ENCODE measurements at regions not wholly inside any gene's neighbourhood (a gene's known extent, or its start where the extent isn't known, plus 50 kb on each side); places are given as distances from the start of the nearest gene placed in this dataset.
A peak's percentile ranks its signal among the peaks of the same experiment; 100 is the strongest.

DNA sequence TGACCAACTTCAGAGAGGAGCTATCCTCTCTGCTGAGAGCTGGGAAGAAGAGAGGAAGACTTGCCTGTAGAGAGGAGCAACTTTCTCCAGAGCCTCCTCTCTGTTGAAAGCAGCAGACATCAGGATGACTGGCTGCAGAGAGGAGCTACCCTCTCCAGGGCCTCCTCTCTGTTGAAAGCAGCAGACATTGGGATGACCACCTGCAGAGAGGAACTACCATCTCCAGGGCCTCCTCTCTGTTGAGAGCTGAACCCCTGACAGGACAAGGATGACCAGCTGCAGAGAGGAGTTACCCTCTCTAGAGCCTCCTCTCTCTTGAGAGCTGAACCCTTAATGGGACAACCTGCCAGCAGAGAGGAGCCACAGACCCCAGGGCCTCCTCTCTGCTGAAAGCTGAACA, 83.0 kb upstream of the GJB5 start:
- no peak for DNase-seq

GRCh38 chr1:34681480-34682451, 73.1 kb upstream of the GJB5 start:
- peak; percentile 29 to 58 (median 51) for DNase-seq

- DNase-seq, result no peak
Measured at GRCh38 chr1:34682452-34683223, 72.2 kb upstream of the GJB5 start.

GRCh38 chr1:34683616-34684015, 71.2 kb upstream of the GJB5 start:
- no peak for DNase-seq

DNA sequence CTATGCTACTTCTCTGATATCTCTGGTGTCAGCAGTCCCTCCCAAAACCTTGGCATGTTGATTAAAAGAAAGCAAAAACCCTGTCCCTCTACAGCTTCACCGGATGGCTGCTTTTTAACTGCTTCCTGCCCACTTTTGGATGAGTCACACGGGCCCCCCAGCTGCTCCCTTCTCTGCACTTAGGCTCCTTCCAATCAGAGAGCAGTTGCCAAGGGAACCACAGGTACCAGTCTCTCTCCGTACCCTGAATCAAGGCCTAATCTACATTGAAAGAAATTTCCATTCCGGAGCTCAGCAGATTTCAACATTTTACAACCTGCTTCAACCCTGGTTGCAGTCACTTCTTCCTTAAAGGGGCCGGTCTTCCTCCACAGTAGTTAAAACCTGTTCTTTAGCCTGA, 70.6 kb upstream of the GJB5 start:
- no peak for DNase-seq

- no peak for DNase-seq
Measured at GRCh38 chr1:34685225-34685624, 69.6 kb upstream of the GJB5 start.

GRCh38 chr1:34686531-34686930, 68.3 kb upstream of the GJB5 start:
- no peak for DNase-seq

DNA sequence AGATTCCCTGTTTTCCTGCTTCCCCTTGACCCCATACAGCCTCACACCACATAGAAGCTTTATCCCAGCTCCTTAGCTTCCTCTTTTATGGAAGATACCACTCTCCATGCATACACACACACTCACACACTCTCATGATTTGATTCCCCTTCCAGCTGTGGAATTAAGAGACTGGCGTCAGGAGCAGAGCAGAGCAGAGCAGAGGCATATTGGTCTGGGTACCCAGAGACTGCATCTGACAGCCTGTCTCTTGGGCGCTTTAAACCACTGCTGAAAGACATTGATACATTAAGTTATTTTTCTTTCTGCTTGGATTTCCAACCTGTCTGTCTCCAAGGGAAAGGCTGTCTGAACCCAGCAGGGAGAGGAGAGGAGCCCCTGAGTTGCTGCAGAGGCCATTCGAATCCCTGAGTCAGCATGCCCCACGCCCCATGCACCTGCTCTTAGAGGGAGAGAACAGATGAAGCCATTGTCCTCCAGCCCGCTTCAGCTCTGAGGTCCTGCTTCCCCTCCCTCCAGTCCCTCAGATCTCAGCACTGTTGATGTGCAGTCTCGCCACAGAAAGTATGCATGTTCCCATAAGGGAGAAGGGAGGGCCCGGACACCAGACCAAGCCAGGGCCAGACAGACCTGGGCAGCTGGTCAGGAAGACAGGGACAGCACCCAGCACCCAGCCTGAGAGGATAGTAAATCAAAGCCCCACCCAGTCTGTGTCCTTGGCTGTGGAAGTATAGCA, 66.7 kb upstream of the GJB5 start:
- no peak for DNase-seq

- peak in 1 of 3 donors; percentile 9 for DNase-seq
Measured at GRCh38 chr1:34690269-34690668, 64.6 kb upstream of the GJB5 start.

DNA sequence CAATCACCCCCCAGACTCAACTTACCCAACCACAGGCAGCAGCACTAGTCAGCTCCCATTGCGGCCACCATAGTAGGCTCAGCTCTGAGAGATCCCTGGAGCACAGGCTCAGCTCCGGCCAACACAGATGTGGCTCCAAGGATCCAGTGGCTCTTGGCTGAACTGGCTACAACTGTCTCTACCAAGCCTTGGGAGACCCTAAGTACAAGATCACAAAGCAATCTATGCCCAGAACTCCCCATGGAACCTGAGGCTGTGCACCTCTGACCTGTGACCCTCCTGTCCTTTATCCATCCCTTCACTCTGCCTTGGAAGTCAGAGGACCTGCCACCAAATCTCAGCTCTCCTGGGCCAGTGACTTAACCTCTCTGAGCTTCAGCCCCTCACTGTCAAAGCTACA, 61.8 kb upstream of the GJB5 start:
- DNase-seq, result no peak

DNA sequence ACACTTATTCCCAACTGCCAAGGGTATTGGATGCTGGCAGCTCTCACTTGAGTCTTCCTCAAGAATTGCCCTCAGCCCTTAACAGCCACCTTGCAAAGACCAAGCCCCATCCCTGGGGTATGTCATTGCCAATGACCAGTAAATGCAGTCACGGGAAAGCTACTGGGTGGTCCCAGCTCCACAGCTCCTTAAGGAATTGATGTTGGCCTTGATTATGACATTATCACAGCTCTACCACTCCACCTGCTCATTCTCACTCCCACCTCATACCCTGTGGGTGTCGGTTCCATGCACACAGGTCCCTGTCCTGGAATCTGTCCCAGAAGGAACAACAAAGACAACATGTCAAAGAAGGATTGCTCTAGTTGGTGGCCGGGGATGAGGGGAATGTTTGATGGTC, 60.5 kb upstream of the GJB5 start:
- DNase-seq, result no peak

DNA sequence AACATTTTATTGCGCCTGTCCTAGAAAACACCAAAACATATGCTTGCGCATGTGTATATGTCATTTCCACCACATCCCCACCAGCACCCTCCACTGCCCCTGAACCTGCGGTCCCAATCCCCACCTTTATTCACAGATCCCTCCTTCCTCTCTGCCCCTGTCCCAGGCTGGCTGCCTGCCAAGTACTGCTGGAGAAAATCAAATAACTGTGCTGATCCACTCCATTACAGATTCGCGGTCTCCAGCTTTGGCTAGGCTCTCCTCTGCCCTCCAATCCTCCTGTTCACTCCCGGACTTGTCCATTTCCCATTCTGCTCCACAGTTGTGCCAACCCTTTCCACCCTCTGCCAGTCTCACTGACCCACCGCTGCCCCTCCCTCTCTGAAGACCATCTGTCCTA, 59.3 kb upstream of the GJB5 start:
- DNase-seq, result no peak

GRCh38 chr1:34696230-34696629, 58.6 kb upstream of the GJB5 start:
- DNase-seq, result peak in 1 of 3 donors; percentile 9

DNA sequence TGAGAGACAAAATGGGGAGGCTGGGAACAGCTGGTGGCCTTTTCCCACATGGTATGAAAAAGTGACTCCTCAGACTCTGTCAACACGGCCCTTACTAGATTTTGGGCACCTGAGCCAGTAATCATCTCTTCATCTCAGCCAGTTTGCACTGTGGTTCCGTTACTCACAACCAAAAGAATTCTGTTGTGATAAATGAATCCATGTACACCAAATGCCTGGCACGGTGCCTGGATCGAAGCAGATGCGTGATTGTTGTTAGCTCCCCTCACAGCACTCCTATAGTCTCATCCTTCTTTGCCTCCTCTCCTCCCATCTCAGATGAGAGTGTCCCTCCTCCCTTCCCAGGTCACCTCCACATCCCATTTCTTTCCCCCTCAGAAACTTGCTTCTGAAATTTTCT, 57.9 kb upstream of the GJB5 start:
- DNase-seq, result no peak

- no peak for DNase-seq
Measured at GRCh38 chr1:34697818-34698217, 57.0 kb upstream of the GJB5 start.

- no peak for DNase-seq
Measured at GRCh38 chr1:34701326-34702060, 53.4 kb upstream of the GJB5 start.
